ENCODE measurements at regions not wholly inside any gene's neighbourhood (a gene's known extent, or its start where the extent isn't known, plus 50 kb on each side); places are given as distances from the start of the nearest gene placed in this dataset.

DNA sequence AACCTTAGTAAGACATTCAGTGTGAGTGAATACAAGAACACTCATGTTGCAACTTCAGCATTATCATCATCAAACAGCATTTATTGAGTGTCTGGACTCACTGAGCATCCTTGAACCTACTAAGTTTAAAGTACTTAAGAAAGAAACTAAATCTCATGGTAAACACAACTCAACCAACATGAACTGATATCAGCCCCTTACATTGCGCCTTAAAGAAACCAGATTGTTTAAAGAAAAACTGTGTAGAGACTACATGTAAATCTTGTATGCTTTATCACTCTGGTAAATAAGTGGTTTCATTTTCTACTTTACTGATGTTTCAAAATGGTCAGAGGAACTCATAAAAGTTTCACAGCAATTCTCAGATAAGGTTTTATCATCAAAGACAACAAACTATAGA is 157.5 kb upstream of the FERD3L start:
- TF ChIP-seq, protein P1, sequence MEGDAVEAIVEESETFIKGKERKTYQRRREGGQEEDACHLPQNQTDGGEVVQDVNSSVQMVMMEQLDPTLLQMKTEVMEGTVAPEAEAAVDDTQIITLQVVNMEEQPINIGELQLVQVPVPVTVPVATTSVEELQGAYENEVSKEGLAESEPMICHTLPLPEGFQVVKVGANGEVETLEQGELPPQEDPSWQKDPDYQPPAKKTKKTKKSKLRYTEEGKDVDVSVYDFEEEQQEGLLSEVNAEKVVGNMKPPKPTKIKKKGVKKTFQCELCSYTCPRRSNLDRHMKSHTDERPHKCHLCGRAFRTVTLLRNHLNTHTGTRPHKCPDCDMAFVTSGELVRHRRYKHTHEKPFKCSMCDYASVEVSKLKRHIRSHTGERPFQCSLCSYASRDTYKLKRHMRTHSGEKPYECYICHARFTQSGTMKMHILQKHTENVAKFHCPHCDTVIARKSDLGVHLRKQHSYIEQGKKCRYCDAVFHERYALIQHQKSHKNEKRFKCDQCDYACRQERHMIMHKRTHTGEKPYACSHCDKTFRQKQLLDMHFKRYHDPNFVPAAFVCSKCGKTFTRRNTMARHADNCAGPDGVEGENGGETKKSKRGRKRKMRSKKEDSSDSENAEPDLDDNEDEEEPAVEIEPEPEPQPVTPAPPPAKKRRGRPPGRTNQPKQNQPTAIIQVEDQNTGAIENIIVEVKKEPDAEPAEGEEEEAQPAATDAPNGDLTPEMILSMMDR (IDR thresholded peaks at IDR 0.05) = no peak
- no peak for TF ChIP-seq POLR2A (IDR thresholded peaks at IDR 0.05)

Data from right lobe of liver (tissue), 4 donors.